A172 (cell line): ENCODE measurements at regions not wholly inside any gene's neighbourhood (a gene's known extent, or its start where the extent isn't known, plus 50 kb on each side); places are given as distances from the start of the nearest gene placed in this dataset.

Experiments used
- DNase-seq: peaks from one replicate; pipeline ENCODE4 v3.0.0-alpha.2; 2015; ENCODE audit warnings: low spot score

DNA sequence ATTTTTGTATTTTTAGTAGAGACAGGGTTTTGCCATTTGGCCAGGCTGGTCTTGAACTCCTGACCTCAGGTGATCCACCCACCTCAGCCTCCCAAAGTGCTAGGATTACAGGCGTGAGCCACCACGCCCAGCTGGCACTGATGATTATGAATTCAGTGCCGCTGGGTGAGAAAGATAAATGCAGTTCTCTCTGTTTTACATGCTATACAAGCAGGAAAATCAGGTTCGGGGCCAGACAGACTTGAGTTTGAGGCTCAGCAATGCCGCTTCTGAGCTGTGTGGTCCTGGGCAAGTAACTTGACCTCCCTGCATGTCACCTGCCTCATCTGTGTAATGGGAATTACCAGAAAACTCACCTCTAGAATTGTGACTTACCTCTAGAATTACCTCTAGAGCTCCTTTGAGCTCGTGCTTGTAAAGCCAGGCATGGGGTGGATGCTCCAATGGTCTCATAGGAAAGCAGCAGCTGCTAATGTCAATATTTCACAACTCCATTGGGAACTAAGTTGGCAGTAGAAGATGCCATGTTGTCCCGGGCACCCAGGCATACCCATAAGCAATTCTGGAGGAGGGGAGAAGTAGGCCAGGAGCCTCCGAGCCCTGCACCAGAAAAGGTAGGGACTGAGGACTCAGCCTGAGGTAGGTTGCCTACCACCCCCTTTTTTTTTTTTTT lies 119.8 kb upstream of the SLC25A33 start:
- DNase-seq = no peak

- DNase-seq = no peak
Observed at GRCh38 chr1:9420835-9421532, 118.3 kb upstream of the SLC25A33 start.

DNA sequence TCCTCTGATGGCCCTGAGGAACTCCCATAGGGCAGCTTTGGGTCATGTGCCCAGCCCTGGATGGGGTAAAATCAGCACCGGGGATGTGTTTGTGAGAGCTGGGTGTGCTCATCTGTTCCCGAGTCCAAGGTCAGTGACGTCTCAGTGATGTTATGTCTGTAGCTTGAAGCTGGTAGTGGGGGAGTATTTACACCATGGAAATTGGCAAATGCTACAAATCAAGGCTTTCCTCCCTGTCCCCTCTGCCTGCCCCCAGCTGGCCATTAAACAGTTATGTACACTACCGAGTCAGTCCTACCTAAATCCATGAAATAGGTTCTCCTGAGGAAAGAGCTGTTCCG lies 117.8 kb upstream of the SLC25A33 start:
- DNase-seq = no peak

- DNase-seq = no peak
Observed at GRCh38 chr1:9422321-9422720, 116.9 kb upstream of the SLC25A33 start.

DNA sequence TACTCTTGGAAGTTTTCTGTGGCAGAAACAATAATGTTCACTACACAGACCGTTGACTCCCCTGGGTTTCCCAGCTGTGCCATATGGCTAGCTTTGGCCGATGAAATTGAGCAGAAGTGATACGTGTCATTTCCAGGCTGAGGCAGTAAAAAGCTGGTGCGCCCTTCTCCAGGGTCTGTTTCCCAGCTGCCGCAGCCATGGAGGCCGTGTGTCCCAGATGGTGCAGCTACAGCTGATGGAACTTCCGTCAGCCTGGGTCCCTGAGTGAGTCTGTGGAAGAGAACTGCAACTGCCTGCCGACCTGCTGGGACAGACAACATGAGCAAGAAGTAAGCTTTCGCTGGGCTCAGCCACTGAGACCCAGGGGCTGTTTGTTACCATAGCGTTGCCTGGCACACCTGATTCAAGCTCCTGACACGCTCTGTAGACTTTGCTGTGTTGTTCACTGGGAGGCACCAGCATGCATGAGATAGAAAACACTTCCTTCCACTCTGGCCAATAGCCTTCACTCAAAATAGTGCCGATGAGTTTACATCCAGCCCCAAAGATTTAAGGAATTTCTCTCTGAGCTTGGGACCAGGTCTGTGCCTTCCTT lies 116.3 kb upstream of the SLC25A33 start:
- DNase-seq = no peak

- DNase-seq = no peak
Observed at GRCh38 chr1:9424261-9424660, 115.0 kb upstream of the SLC25A33 start.

DNA sequence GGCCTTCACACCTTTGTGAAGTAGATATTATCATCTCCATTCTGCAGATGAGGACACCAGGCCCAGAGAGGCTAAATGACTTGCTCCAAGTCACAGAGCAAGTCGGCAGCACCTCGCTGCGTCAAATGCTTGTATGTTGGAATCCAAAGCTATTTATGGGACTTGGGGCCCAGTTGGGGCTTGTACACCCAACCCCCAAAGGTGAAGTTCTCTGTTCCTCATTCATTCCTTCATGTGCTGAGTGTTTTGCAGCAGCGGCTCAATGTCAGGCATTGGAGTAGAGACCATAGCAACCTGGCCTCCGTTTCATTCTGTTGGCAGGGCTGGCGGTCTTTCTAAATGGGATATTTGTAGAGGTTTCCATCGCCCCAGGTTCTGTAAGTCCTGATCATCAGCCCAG lies 113.4 kb upstream of the SLC25A33 start:
- no peak for DNase-seq

DNA sequence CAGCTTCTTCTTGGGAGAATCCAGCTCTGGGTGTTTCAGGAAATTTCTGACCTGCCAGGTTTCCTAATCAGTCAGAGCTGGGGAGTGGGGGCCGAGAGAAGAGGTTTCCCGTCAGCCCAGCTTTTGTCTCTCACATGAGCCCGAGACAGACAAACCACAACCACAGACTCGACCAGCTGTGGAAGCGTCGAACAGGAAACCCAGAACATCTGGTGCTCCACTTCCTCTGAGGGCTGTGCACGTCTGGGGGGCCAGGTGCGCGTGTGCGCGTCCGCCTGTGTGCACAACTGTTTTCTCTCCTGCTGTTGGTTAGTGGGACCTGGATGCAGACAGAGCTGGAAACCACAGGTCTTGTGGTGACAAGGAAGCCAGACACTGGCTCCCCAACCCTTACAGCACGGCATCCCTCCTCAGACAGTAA lies 113.0 kb upstream of the SLC25A33 start:
- DNase-seq = no peak

DNA sequence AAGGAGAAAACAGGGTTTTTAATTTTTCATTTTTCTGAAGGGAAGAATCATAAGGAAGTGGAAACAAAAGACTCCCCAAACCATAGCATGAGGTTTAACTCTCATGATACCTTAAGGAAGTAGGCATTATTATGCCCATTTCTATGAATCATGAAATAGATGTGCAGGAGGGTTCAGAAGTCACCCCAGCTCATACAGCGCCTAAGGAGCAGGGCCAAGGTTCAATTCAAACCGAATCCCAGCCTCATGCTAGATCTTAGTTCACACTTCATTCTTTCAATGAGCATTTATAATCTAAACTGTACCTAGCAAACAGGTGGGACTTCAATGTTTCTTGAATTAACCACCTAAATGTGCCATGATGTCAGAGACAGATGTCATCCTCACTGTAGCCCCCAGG lies 111.9 kb upstream of the SLC25A33 start:
- no peak for DNase-seq

GRCh38 chr1:9428601-9429341 lies 110.5 kb upstream of the SLC25A33 start:
- peak; percentile 92 for DNase-seq

GRCh38 chr1:9429342-9429711 lies 109.9 kb upstream of the SLC25A33 start:
- DNase-seq = no peak

DNA sequence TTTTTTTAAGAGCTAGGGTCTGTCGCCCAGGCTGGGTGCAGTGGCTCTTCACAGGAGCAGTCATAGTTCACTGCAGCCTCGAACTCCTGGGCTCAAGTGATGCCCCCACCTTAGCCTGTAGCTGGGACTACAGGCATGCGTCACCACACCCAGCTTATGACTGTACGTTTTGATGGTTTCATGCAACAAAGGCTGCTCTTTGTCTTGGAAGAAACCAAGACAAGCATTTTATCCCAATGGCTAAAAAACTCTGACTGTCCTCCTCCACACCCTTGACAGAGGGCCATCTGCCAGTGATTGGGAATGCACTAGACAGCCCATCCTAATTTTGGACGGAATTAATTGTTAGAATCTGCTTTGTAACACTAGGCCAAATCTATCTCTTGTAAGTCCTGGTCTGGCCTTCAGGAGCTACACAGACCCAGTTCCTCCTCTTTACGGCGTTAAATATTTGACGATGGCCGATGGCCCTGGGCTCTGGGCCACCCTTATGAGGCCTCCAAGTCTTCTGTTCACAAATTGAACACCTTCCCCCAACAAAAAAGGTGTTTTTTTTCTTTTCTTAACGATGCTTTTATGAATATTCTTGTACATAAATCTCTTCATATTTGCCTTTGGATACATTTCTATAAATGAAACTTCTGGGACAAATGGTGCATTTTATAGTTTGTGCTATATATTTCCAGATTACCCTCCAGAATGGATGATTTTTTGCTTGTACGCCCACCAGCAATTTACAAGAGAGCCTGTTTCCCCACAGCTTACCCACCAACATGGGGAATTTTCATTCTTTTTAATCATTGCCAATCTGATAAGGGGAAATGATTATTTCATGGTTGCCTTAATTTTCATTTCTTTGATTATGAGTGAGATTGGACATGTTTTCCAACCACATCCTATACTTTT lies 104.8 kb upstream of the SLC25A33 start:
- no peak for DNase-seq

DNA sequence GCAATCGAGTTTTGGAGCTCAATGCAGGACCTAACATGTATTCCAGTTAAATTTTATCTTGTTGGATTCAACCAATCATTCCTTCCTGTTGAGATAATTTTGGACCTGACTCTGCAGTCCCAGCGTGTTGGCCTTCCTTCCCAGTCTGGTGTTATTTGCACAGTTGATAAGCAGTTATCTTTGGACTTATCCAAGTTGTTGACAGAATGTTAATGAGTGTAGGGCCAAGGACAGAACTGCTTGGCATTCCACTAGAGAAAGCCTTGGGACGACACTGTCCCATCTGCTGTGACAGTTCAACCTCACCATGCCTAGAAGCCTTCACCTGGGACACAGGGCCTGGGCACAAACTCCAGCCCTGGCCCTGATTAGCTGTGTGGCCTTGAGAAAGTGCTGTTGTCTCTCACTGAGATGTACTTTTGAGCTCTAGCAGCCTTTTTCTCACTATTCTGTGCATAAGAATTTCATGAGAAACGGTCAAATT lies 104.1 kb upstream of the SLC25A33 start:
- DNase-seq = no peak

- no peak for DNase-seq
Observed at GRCh38 chr1:9435854-9436640, 103.2 kb upstream of the SLC25A33 start.

DNA sequence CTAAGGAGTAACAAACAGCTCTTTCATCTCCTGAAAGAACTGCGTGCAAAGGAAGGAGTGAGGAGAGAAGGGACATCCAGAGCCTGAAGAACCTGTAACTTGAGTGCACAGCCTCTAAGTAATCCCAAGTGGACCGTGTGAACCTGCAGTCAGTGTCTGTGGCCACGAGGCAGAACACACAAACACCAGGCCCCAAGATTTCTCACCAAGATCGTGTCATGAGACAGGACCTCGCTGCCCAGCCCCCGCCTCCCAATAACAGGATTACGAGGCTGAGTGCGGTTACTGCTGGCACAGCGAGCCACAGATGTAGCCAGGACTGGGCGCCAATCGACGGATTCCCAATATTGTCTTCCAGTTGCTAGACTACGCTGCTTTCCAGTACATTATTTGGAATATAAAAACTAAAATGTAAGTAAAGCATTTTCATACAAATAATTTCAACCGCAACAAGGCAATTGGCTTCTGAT lies 101.3 kb upstream of the SLC25A33 start:
- DNase-seq = no peak

DNA sequence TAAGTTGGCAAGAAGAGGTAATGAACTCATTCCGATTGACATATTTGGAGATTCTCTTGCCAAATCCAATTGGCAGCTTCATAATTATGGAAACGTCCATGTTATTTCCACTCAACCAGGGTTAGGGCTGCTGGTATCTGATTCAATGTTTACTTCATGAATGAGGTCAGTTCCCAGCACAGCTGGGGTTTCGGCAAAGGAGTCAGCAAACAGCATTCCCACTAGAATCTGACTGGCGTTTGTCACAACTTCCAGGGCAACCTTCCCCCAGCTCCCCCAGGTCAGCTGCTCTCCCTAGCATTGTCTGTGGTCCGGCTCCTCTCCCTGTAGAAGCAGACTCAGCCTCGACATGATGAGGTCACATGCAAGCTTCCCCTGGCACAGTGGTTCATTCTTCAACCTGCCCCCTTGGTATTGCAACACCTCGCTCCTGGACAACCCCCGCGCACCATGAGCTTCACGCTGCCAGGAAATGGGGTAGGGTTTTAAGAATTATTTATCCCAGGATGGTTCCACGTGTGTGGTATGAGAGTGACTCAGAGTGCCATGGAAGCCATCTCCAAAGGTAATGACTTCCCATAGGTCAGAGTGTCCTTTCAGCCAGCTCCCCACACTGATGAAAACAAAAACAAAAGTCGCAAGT lies 100.7 kb upstream of the SLC25A33 start:
- DNase-seq = peak; percentile 59

- DNase-seq = no peak
Observed at GRCh38 chr1:9439074-9439761, 100.0 kb upstream of the SLC25A33 start.

GRCh38 chr1:9440261-9440660 lies 99.0 kb upstream of the SLC25A33 start:
- DNase-seq = no peak

GRCh38 chr1:9440763-9441194 lies 98.5 kb upstream of the SLC25A33 start:
- DNase-seq = no peak
